ENCODE measurements at regions not wholly inside any gene's neighbourhood (a gene's known extent, or its start where the extent isn't known, plus 50 kb on each side); places are given as distances from the start of the nearest gene placed in this dataset.

DNA sequence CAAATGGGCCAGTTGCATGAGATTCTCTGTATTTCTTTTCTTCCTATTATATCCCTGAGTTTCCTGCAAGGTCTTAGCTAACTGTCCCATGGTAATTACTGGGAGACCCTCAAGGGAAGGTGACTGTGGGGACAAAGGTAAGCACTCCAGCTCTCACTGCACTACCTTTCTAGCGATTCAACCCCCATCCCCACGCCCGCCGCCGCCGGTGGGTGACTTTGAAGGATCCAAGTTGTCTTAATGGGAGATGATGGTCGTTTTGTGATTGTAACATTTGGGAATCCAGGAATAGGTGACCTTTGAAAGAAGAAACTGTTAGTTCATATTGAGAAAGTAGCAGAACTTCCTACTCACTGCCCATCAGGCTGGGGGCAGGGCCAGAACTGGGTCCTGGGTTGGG lies 265.5 kb downstream of the LRFN2 start:
- ChIA-PET POLR2A (no interaction called here), CTCF (no interaction called here)

DNA sequence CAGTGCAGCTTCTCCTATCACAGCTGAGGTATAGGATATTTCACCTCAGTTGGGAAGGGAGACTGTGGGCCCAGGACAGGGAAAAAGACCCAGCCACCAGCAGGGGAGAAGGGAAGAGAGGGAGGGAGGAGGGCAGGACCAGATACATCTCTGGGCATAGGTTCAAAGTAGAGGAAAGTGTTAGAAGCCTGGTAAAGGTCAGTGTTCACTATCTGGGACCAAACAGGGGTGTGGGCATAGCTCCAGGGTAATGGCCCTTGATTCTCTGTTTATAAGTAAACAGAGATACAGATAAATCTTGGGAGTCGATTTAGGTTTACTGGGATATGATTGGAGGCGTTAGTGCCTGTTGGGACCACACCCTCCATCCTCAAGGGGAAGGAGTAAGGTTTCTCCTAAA lies 266.2 kb downstream of the LRFN2 start:
- H3K4me3 ChIP-seq (ENCODE audit: low read depth, low read length), result no peak overlapping the region
- H3K9me3 ChIP-seq (ENCODE audit: control insufficient read depth, insufficient read depth, low read length), result no peaks in the 10 kb centered on the region
- no peaks in the 10 kb centered on the region for H3K27me3 ChIP-seq (ENCODE audit: control insufficient read depth, insufficient read depth, low read length)
- TF ChIP-seq, protein P1, sequence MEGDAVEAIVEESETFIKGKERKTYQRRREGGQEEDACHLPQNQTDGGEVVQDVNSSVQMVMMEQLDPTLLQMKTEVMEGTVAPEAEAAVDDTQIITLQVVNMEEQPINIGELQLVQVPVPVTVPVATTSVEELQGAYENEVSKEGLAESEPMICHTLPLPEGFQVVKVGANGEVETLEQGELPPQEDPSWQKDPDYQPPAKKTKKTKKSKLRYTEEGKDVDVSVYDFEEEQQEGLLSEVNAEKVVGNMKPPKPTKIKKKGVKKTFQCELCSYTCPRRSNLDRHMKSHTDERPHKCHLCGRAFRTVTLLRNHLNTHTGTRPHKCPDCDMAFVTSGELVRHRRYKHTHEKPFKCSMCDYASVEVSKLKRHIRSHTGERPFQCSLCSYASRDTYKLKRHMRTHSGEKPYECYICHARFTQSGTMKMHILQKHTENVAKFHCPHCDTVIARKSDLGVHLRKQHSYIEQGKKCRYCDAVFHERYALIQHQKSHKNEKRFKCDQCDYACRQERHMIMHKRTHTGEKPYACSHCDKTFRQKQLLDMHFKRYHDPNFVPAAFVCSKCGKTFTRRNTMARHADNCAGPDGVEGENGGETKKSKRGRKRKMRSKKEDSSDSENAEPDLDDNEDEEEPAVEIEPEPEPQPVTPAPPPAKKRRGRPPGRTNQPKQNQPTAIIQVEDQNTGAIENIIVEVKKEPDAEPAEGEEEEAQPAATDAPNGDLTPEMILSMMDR (IDR thresholded peaks at IDR 0.05; ENCODE audit: low read depth, low read length), result no peak
- H3K27ac ChIP-seq (ENCODE audit: low read depth, low read length), result no peak overlapping the region
- DNase-seq (ENCODE audit: low read depth, low spot score), result no peak
- ChIA-PET POLR2A (no interaction called here), CTCF (no interaction called here)

More for the DNA sequence above, 265.5 kb downstream of the LRFN2 start:
- TF ChIP-seq, protein P1 (IDR thresholded peaks at IDR 0.05; ENCODE audit: low read depth, low read length), result no peak
- DNase-seq (ENCODE audit: low read depth, low spot score), result no peak
- Histone ChIP-seq H3K9me3 (ENCODE audit: control insufficient read depth, insufficient read depth, low read length) (no peaks in the 10 kb centered on the region), H3K27ac (ENCODE audit: low read depth, low read length) (no peak overlapping the region), H3K4me3 (ENCODE audit: low read depth, low read length) (no peak overlapping the region), H3K27me3 (ENCODE audit: control insufficient read depth, insufficient read depth, low read length) (no peaks in the 10 kb centered on the region)

DNA sequence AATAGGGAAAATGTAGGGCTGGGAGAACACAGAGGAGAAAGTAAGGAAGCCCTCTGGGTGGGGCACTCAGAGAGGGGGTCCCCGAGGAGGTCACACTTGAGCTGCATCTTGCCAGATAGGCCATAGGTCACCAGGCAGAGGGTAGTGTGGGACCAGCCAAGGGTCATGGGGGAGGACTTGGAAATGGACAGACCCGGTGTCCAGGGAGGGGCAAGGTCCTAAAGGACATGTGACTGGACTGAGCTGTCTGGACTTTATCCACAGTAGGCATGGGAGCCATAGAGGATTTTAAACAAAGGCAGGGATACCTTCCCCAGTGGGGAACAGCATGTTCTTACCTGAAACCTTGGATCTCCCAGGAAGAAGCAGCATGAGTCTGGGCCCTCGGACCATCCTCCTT lies 266.7 kb downstream of the LRFN2 start:
- POLR2A ChIA-PET, result no interaction called here
- TF ChIP-seq, protein P1 (IDR thresholded peaks at IDR 0.05; ENCODE audit: low read depth, low read length), result no peak
- no peak for DNase-seq (ENCODE audit: low read depth, low spot score)
- no peaks in the 10 kb centered on the region for H3K27me3 ChIP-seq (ENCODE audit: control insufficient read depth, insufficient read depth, low read length)
- H3K9me3 ChIP-seq (ENCODE audit: control insufficient read depth, insufficient read depth, low read length), result no peaks in the 10 kb centered on the region
- no peak overlapping the region for H3K27ac ChIP-seq (ENCODE audit: low read depth, low read length)
- CTCF ChIA-PET, result no interaction called here
- no peak overlapping the region for H3K4me3 ChIP-seq (ENCODE audit: low read depth, low read length)

DNA sequence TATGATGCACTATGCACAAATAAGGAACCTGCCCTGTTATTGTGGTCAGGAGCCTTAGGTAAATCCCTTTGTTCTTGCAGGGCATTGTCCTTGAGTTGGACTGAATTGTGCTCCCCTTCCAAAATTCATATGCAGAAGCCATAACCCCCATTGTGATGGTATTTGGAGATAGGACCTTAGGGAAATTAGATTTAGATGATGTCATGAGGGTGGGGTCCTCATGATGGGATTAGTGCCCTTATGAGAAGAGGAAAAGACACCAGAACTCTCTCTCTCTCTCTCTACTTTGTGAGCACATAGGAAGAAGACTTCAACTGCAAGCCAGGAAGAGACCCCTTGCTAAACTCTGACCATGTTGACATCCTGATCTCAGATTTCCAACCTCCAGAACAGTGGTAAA lies 268.0 kb downstream of the LRFN2 start:
- ChIA-PET POLR2A (no interaction called here), CTCF (no interaction called here)
- TF ChIP-seq, protein P1 (IDR thresholded peaks at IDR 0.05; ENCODE audit: low read depth, low read length), result no peak
- no peaks in the 10 kb centered on the region for H3K9me3 ChIP-seq (ENCODE audit: control insufficient read depth, insufficient read depth, low read length)
- no peak overlapping the region for H3K4me3 ChIP-seq (ENCODE audit: low read depth, low read length)
- no peak for DNase-seq (ENCODE audit: low read depth, low spot score)
- no peaks in the 10 kb centered on the region for H3K27me3 ChIP-seq (ENCODE audit: control insufficient read depth, insufficient read depth, low read length)
- no peak overlapping the region for H3K27ac ChIP-seq (ENCODE audit: low read depth, low read length)

DNA sequence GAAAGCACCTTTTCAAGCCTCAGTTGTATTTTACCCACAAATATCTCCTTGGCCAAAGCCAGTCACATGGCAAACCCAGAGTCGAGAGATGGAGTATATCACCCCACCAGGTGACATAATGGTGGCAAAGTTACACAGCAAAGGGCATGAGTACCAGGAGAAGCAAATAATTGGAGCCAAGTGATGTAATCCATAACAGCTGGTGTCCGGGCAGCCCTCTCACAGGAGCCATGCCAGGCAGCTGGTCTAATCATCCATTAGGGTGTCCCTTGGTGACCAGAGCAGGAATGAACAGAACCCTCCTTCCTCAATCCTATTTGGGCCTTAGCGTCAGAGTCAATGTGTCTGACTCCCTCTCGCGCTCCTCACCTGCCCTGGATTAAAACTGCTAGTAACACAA lies 272.1 kb downstream of the LRFN2 start:
- no peaks in the 10 kb centered on the region for H3K27me3 ChIP-seq (ENCODE audit: control insufficient read depth, insufficient read depth, low read length)
- DNase-seq (ENCODE audit: low read depth, low spot score), result no peak

More for the DNA sequence above, 272.1 kb downstream of the LRFN2 start:
- Histone ChIP-seq H3K9me3 (ENCODE audit: control insufficient read depth, insufficient read depth, low read length) (no peaks in the 10 kb centered on the region), H3K4me3 (ENCODE audit: low read depth, low read length) (no peak overlapping the region), H3K27ac (ENCODE audit: low read depth, low read length) (no peak overlapping the region)
- TF ChIP-seq, protein P1 (IDR thresholded peaks at IDR 0.05; ENCODE audit: low read depth, low read length), result no peak
- POLR2A ChIA-PET, result no interaction called here
- CTCF ChIA-PET, result no interaction called here
